G401.6 (cell line): ENCODE measurements at regions not wholly inside any gene's neighbourhood (a gene's known extent, or its start where the extent isn't known, plus 50 kb on each side); places are given as distances from the start of the nearest gene placed in this dataset.
"Not testable (repeated sequence)": the region's sequence is repeated elsewhere in the genome, so short reads cannot be mapped to it uniquely, and the experiment has no call there.

ENCODE experiments used
- FAIRE-seq: peaks from 2 replicates; lab custom pipeline; 2012; peaks lifted over from hg19 to GRCh38; lab: Jason Lieb, UNC

- FAIRE-seq = no peak
These were observed 143.4 kb upstream of the ITGB1 start for GRCh38 chr10:33101392-33101787.

GRCh38 chr10:33100781-33101391 is 142.9 kb upstream of the ITGB1 start:
- no peak for FAIRE-seq

GRCh38 chr10:33099748-33100147 is 141.7 kb upstream of the ITGB1 start:
- no peak for FAIRE-seq

- no peak for FAIRE-seq
These were observed 141.1 kb upstream of the ITGB1 start for GRCh38 chr10:33098951-33099663.

- no peak for FAIRE-seq
These were observed 138.1 kb upstream of the ITGB1 start for GRCh38 chr10:33095867-33096815.

GRCh38 chr10:33094263-33095051 is 136.4 kb upstream of the ITGB1 start:
- no peak for FAIRE-seq

- no peak for FAIRE-seq
These were observed 135.3 kb upstream of the ITGB1 start for GRCh38 chr10:33093362-33093761.

GRCh38 chr10:33092596-33092995 is 134.6 kb upstream of the ITGB1 start:
- FAIRE-seq = no peak

GRCh38 chr10:33091201-33091600 is 133.2 kb upstream of the ITGB1 start:
- FAIRE-seq = no peak

GRCh38 chr10:33088990-33089389 is 131.0 kb upstream of the ITGB1 start:
- no peak for FAIRE-seq

- no peak for FAIRE-seq
These were observed 129.9 kb upstream of the ITGB1 start for GRCh38 chr10:33087922-33088321.

GRCh38 chr10:33087152-33087551 is 129.1 kb upstream of the ITGB1 start:
- no peak for FAIRE-seq

GRCh38 chr10:33086100-33086499 is 128.1 kb upstream of the ITGB1 start:
- FAIRE-seq = no peak

GRCh38 chr10:33085313-33085833 is 127.3 kb upstream of the ITGB1 start:
- FAIRE-seq = no peak

GRCh38 chr10:33084453-33084852 is 126.4 kb upstream of the ITGB1 start:
- FAIRE-seq = no peak

- FAIRE-seq = no peak
These were observed 124.4 kb upstream of the ITGB1 start for GRCh38 chr10:33082373-33082895.

- FAIRE-seq = not testable (repeated sequence)
These were observed 122.4 kb upstream of the ITGB1 start for GRCh38 chr10:33080467-33080866.

- FAIRE-seq = no peak
These were observed 116.4 kb upstream of the ITGB1 start for GRCh38 chr10:33074443-33074842.

GRCh38 chr10:33073641-33074415 is 115.8 kb upstream of the ITGB1 start:
- no peak for FAIRE-seq

- no peak for FAIRE-seq
These were observed 113.8 kb upstream of the ITGB1 start for GRCh38 chr10:33071857-33072256.

- FAIRE-seq = no peak
These were observed 112.1 kb upstream of the ITGB1 start for GRCh38 chr10:33070101-33070500.
